Epidermal melanocyte (primary cell): ENCODE measurements at regions not wholly inside any gene's neighbourhood (a gene's known extent, or its start where the extent isn't known, plus 50 kb on each side); places are given as distances from the start of the nearest gene placed in this dataset.

Source experiments
- DNase-seq: peaks from one replicate; pipeline ENCODE4 v3.0.0; 2011; ENCODE audit warnings: low spot score; ENCODE audit not compliant: insufficient read length

DNA sequence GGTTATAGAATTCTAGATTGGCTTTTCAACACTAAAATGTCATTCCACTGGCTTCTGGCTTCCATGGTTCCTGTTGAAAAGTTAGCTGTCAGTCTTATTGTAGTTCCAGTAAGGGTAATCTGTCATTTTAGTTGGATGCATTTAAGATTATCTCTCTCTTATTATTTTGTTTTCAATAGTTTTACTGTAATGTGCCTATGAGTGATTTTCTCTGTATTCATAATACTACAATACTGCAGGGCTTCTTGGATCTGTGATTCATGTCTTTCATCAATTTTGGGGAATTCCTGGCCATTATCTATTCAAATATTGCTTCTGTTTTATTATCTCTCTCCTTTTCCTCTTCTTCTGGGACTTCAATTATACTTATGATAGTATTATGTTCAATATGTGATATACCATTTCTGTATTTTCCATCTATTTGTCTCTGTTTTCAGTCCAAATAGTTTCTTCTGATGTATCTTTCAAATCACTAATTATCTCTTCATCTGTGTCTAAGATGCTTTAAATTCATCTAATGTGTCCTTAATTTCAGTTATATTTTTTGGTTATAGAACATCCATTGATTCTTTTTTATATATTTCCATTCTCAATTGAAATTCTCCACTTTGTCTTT lies 101.5 kb downstream of the KCTD15 start:
- no peak for DNase-seq

DNA sequence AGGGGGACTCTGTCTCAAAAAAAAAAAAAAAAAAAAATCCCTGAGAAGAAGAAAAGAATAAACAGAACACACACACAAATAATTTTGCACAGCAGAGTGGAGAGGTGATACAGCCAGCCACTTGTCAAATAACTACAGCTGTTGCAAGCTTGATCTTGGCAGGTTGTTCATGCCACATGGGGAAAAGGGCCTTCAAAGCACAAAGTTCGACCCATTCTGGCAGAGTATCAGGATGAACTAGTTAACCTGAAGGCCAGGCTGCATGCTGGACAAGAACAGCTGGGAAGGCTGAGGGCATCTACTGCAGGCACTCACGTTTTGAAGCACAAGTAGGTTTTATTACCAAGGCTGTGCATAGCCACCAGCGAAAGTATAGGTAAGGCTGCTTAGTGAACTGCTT lies 104.1 kb downstream of the KCTD15 start:
- no peak for DNase-seq

DNA sequence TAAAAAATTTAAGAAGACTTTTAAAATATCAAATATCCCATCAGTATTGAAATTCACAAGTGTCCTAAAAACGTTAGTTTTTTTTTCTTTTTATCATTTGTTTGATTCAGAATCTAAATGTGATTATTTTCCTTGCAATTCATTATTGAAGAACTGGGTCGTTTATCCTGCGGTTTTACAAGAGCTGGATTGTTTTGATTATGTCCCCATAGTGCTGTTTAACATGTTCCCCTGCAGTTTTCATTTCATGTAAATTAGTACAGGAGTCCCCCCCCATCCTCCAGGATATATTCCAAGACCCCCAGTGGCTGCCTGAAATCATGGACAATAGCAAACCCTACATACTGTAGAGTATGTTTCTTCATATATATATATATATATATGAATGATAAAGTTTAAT lies 105.7 kb downstream of the KCTD15 start:
- no peak for DNase-seq

DNA sequence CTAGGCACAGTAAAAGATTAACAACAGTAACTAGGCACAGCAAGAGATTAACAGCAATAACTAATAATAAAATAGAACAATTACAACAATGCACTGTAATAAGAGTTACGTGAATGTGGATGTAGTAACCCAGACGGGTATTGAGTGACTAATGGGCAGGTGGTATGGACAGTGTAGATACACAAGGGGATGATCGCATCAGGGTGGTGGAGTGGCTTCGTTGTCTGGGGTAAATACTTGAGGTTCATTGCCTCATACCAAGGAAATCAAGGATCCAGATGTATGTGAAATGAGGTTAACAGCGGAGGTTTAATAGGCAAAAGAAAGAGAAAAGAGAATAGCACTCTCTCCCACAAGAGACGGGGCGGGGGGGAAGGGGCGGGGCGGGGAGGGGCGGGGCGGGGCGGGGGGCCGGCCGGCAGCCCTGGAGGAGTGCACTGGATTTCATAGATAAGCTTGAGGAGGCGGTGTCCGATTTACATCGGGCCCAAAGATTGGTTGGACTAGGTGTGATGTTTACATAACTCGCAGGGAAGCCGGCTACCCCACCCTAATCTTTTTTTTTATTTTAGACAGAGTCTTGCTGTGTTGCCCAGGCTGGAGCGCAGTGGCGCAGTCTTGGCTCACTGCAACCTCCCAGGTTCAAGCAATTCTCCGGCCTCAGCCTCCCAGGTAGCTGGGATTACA lies 106.3 kb downstream of the KCTD15 start:
- DNase-seq = no peak

DNA sequence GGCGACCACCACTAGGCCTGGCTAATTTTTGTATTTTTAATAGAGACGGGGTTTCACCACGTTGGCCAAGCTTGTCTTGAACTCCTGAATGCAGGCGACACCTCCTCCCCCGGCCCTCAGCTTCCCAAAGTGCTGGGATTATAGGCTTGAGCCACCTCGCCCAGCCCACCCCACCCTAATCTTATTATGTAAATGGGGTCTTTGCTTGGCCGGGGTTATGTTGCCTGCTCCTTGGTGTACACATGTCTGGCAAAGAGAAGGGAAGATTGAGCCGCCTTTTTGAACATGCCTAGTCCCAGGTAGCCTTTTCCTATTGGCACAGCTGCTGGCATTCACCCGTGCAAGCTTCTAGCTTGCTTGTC lies 106.8 kb downstream of the KCTD15 start:
- no peak for DNase-seq

DNA sequence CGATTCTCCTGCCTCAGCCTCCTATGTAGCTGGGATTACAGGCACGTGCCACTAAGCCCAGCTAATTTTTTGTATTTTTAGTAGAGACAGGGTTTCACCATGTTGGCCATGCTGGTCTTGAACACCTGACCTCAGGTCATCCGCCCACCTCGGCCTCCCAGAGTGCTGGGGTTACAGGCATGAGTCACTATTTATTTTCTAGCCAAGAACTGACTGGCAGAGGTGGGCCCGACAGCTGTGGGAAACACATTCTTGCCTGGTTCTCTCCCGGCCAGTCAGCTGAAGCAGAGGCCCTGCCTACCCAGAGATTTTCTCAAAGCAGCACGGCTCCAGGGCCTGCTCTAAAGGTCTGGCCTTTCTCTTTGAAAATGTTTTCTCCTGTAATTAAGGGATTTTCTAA lies 108.0 kb downstream of the KCTD15 start:
- no peak for DNase-seq

DNA sequence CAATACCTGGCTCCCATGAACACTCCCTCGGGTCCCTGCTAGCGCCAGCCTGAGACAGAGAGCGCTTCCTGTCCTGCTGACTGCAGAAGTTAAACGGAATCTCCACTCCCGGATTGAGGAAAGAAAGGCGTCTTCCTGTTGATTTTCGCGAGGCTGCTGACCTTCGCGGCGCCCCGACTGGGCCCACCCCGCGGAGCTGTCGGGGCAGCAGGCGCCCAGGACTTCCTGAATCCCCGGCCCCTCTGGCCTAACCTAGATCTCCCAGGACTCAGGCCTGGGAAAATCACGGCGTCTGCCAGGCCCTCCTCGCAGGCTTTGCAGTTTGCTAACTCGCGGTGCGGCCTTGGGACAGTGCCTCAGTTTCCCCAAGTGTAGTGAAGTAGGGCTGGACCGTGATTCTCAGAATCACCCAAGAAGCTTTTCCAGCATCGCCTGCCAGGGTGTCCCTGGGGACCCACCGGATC lies 108.8 kb downstream of the KCTD15 start:
- DNase-seq = no peak

DNA sequence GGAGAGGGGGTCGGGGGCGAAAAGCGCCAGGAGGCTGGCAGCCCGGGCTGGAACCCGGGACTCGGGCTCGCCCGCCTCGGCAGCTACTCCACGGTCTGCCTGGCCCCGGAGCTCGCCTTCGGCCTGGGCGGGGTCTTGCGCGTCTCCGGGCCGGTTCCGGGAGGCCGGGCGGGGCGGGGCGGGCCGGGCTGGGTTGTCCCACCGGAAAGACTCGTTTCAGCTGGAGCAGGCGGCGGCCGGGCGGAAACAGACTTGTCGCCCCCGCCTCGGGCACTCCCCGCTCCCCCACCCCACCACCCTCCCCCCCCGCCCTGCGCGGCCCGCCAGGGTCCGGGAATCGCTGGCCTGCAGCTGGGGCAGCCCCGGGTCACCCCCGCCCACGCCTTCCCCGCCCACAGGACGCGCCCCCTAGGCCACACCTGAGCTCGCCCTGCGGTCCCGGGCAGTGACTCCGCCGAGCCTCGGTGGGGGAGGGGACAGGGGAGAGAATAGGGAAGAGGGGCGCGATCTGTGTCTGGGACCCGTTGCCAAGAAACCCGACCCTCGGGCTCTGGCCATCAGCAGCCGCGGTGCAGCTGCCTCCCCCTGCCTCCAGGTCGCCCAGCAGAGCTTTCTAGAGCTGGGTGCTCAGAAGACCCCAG lies 109.4 kb downstream of the KCTD15 start:
- DNase-seq = peak; percentile 51

DNA sequence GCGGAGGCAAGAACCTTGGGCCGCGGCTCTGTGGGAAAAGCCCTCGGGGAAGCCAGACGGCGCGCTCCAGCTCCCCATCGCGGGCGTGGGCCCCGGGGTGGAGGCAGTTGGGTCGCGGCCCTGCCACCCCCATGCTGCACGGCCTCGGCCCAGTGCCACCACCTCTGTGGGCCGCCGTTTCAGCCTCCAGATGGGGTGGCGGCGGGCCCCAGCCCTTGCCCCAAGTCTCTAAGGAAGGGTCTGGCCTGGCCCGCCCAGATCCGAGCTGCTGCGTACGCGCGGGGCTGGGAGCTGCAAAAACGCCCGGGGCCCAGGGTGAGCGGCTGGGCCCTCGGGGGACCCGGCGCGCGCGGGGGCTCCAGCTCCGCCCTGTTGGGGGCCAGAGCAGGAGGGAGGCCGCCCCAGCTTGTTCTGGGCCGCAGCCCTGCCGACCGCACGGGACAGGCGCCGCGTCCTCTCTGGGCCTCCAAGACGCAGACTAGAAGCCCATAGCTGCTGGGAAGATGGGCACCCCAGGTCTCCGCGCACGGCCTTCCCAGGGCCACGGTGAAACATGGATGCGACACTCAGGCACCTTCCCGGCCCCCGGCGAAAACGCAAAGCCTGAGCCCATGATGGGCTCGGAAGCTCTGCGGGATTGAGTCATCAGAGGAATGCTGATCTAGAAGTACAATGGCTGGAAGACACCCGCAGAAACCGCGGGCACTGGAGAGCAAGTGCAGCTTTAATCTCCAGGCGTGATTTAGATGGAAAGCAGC lies 110.1 kb downstream of the KCTD15 start:
- no peak for DNase-seq

DNA sequence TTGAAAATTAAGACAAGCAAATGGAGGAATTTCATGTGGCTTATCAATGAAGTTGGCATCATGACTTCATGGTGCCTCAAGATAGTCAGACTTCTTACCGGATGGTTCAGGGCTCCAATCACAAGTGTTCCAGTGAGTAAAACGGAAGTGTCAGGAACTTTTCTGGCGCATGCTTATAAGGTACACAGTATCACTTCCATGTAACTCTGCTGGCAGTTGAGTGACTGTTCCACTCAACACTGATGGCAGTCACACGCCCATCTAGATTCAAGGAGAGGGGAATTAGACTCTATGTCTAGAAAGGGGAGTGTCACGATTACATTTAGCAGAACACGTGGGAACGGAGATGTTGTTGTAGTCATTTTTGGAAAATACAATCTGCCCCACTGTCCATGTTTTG lies 114.3 kb downstream of the KCTD15 start:
- DNase-seq = no peak

DNA sequence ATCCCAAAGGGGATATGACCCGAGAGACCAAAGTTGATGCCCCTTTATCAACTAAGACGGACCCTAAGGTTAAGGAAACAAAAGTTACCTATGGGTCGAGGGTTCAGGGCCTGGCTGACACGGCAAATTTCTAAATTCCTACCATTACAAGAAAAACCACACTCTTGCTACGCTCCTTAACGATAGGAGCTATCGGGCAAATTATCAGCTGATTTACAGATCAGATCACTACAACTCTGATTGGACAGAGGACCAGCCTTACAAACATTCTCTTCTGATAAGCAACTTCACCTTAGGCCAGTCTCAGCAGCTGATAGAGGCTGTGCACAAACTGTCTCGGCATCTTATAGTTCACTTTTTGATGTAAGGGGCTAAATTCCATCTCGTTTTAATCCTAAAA lies 117.9 kb downstream of the KCTD15 start:
- DNase-seq = no peak

DNA sequence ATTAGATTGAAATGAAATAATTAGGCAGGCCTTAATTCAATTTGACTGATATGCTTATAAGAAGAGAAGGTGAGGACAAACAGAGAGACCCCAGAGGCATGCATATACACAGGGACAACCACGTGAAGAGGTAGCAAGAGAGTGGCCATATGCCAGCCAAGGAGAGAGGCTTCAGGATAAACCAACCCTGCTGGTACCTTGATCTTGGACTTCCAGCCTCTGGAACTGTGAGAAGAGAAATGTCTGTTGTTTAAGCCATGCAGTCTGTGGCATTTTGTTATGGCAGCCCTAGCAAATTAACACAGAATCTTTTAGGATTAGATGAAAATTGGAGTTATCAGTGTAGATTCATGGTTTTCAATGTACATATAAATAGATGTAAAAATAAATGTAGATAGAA lies 120.1 kb downstream of the KCTD15 start:
- no peak for DNase-seq

DNA sequence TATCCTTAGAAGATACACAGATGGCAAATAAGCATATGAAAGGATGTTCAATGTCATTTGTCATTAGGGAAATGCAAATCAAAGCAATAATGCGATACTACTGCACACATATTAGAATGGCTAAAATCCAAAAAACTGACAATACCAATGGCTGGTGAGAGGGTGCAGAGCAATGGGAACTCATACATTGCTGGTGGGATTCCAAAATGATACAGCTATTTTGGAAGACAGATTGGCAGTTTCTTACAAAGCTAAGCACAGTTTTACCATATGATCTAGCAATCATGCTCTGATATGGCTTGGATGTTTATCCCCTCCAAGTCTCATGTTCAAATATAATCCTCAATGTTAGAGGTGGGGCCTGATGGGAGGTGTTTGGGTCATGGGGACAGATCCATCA lies 122.6 kb downstream of the KCTD15 start:
- no peak for DNase-seq

DNA sequence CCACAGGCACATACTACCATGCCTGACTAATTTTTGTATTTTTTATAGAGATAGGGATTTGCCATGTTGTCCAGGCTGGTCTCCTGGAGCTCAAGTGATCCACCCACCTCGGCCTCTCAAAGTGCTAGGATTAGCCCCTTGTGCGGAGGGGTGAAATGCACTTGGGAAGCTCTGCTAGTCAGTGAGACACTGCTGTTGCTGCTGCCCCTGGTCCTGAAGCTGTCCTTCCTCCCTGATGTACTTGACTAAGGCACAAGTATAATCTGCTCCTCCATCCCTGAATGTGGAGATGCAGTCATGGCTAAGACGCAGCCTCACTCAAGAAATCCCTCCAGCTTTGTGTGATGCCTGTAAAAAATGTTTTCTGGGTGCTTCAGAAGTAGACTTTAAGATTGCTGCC lies 124.5 kb downstream of the KCTD15 start:
- DNase-seq = no peak

DNA sequence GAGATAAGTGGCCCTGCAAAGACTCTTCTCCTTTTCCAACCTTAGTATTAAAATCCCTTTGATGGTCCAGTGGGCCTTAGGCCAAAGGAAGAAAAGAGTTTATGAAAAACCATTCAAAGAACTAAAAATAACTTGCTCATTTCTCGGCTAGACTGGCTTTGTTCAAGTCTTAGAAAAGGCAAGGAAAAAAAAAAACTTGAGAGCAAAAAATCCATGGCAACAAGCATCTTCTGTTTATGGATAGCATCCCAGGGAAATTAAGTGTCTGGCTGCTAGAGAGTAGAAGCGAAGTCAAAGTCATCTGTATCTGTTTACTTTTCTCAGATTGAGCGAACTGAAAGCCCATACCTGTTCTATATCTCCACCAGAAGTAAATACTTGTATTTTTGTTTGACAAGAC lies 129.6 kb downstream of the KCTD15 start:
- no peak for DNase-seq

DNA sequence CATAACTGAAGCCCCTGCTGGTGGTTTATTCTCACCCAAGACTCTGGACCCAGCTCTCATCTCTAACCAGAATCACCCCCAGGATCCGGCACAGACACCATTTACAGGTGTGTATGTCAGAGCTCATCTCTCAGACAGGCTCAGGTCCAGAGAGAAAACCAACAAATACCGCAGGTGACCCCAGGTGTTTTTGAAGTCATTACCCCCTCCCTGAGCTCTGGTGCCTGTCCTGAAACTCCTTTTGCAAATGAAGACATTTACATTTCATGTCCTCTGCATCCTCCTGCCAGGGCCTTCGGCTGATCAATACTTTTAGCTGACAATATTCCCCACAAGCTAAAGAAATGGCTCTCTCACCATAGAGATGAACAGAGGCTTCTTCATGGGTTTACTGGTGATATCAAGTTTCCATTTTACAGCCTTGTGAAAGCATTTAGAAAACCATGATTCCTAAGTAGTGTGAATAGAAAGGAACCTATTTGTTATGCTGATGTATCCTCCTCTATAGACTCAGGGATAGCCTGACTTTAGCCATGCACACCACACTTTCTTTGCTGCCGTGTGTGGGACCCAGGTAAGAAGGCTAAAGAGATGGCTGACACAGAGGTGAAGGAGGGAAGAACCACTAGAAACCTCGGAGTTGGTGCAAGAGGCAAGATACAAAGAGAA lies 131.3 kb downstream of the KCTD15 start:
- DNase-seq = no peak

DNA sequence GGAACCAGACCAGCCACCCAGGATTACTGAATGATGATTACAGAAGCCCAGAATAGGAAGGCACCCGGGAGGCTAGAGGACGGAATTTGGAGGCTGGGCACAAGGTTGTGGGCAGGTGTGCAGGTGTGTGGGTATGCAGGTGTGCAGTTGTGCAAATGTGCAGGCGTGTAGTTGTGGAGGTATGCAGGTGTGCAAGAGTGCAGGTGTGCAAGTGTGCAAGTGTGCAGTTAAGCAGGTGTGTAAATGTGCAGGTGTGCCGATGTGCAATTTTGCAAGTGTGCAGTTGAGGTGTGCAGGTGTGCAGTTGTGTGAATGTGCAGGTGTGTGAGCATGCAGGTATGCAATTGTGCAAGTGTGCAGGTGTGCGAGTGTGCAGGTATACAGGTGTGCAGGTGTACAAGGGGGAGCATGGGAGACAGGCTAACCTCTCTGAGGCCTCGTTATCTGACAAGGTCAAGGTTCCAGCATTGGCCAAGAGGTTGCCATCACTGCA lies 131.8 kb downstream of the KCTD15 start:
- no peak for DNase-seq

DNA sequence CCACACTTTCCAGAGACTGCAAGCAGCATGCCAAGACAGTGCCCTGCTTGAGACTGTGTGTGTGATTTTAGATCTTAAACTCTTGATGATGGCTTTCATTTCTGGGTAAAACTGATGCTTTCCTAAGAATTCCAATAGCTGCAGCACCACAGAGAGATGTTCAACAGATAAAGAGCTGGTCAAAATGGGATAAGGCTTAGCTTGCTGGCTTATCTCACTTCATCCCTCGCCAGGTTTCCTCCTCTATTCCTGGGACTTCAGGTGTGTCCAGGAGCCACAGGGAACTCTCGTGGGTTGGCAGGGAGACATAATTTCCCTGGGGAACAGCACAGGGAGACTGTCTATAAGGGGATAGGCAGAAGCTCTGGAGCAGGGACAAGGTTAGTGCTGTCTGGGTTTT lies 137.3 kb downstream of the KCTD15 start:
- DNase-seq = no peak

DNA sequence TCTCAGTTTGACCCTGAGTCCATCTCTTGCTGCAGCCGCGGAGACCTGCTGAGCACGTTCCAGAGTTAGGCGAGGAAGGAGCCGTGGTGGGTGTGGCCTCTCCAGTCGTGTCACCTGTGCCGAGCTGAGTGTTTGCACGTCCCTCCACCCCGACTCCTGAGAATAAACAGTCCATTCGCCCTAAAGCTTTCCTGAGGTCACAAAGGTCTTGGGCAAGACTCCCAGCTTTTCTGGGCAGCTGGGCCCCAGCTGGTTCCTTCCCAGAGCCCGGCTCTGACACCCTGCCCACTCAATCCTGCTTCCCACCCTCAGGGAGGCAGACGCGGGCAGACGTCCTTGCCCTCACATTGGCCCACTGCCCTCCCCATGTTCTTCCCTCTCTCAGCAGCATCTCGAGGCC lies 142.2 kb downstream of the KCTD15 start:
- DNase-seq = no peak

DNA sequence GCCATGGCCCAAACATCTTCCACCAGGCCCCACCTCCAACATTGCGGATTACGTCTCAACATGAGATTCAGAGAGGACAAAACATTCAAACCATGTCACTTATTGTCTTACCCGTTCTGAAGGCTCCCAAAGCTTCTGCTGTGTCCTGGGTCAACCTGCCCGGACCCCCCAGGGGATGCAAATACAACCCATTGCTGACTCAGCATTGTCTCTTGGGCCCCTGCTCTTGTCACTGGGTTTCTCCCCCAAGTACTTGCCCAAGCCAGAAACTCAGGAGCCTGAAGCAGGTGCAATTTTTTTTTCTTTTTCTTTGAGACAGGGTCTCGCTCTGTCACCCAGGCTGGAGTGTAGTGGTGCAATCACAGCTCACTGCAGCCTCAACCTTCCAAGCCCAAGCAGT lies 144.5 kb downstream of the KCTD15 start:
- DNase-seq = no peak

DNA sequence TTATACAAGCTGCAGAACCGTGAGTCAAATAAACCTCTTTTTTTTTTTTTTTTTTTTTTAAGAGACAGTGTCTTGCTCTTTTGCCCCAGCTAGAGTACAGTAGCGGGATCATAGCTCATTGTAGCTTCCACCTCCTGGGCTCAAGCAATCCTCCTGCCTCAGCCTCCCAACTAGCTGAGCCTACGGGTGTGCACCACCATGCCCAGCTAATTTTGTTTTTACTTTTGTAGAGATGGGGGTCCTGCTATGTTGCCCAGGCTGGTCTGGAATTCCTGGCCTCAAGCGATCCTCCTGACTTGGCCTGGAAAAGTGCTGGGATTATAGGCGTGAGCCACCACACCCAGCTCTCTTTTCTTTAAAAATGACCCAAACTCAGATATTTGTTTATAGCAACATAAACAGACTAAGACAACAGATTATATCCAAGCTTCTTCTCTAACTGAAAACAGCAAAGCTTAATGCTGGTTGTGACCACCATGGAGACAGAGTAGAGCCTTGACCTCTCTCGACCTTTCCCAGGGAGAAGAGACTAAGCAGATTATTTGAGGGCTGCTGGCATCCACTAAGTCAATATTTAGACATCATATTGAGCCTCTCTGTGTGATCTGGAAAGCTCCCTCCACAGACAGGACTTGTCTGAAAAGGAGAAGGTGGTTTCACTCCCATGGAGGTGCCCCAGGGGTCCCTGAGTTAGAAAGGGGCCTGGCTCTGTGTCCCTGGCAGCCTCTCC lies 150.0 kb downstream of the KCTD15 start:
- DNase-seq = no peak
